T-helper 9 cell (primary cell): ENCODE measurements at regions not wholly inside any gene's neighbourhood (a gene's known extent, or its start where the extent isn't known, plus 50 kb on each side); places are given as distances from the start of the nearest gene placed in this dataset.
"Not testable (repeated sequence)": the region's sequence is repeated elsewhere in the genome, so short reads cannot be mapped to it uniquely, and the experiment has no call there.

Experiments used
- DNase-seq: peaks from one replicate; pipeline ENCODE4 v3.0.0-alpha.2; 2020

GRCh38 chr2:224173210-224173609, 134.1 kb upstream of the SERPINE2 start:
- no peak for DNase-seq

- no peak for DNase-seq
Measured at GRCh38 chr2:224171226-224171625, 132.1 kb upstream of the SERPINE2 start.

GRCh38 chr2:224169847-224170246, 130.8 kb upstream of the SERPINE2 start:
- DNase-seq: no peak

- not testable (repeated sequence) for DNase-seq
Measured at GRCh38 chr2:224167781-224168180, 128.7 kb upstream of the SERPINE2 start.

GRCh38 chr2:224166654-224167053, 127.6 kb upstream of the SERPINE2 start:
- no peak for DNase-seq

GRCh38 chr2:224165901-224166319, 126.8 kb upstream of the SERPINE2 start:
- DNase-seq: no peak

- DNase-seq: no peak
Measured at GRCh38 chr2:224163566-224164307, 124.7 kb upstream of the SERPINE2 start.

GRCh38 chr2:224162122-224162521, 123.0 kb upstream of the SERPINE2 start:
- no peak for DNase-seq

- DNase-seq: no peak
Measured at GRCh38 chr2:224161712-224162111, 122.6 kb upstream of the SERPINE2 start.

- DNase-seq: no peak
Measured at GRCh38 chr2:224160917-224161316, 121.8 kb upstream of the SERPINE2 start.

- DNase-seq: no peak
Measured at GRCh38 chr2:224159345-224159928, 120.4 kb upstream of the SERPINE2 start.

- DNase-seq: no peak
Measured at GRCh38 chr2:224158831-224159230, 119.7 kb upstream of the SERPINE2 start.

GRCh38 chr2:224158061-224158460, 119.0 kb upstream of the SERPINE2 start:
- no peak for DNase-seq

GRCh38 chr2:224157655-224158054, 118.6 kb upstream of the SERPINE2 start:
- DNase-seq: no peak

- DNase-seq: no peak
Measured at GRCh38 chr2:224156436-224156835, 117.3 kb upstream of the SERPINE2 start.

GRCh38 chr2:224155896-224156295, 116.8 kb upstream of the SERPINE2 start:
- DNase-seq: no peak

GRCh38 chr2:224155371-224155770, 116.3 kb upstream of the SERPINE2 start:
- no peak for DNase-seq

- DNase-seq: no peak
Measured at GRCh38 chr2:224151680-224152310, 112.7 kb upstream of the SERPINE2 start.

GRCh38 chr2:224151161-224151560, 112.1 kb upstream of the SERPINE2 start:
- no peak for DNase-seq

- not testable (repeated sequence) for DNase-seq
Measured at GRCh38 chr2:224148058-224148457, 109.0 kb upstream of the SERPINE2 start.

- DNase-seq: no peak
Measured at GRCh38 chr2:224147174-224147573, 108.1 kb upstream of the SERPINE2 start.

GRCh38 chr2:224146356-224147160, 107.5 kb upstream of the SERPINE2 start:
- no peak for DNase-seq

- DNase-seq: no peak
Measured at GRCh38 chr2:224145751-224146355, 106.8 kb upstream of the SERPINE2 start.
